ENCODE measurements at regions not wholly inside any gene's neighbourhood (a gene's known extent, or its start where the extent isn't known, plus 50 kb on each side); places are given as distances from the start of the nearest gene placed in this dataset.

DNA sequence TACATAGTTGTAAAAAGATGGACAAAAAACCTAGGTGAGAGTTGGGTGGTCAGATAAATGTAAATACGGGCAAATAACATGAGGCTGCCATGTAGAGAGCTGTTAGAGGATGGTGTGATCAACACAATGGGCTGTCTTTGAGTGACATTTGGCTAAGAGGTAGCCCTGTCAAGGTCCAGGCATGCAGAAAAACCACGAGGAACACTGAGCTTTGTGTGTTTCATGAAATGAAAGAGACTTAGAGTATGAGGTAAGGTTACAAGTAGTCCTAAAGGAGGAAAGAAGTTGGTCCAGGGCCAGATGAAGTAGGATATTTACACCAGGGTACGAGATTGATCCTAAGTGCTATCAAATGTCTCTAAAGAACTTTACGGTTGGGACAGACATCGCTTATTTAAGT lies 160.9 kb downstream of the RDH14 start:
- TF ChIP-seq, protein P1, sequence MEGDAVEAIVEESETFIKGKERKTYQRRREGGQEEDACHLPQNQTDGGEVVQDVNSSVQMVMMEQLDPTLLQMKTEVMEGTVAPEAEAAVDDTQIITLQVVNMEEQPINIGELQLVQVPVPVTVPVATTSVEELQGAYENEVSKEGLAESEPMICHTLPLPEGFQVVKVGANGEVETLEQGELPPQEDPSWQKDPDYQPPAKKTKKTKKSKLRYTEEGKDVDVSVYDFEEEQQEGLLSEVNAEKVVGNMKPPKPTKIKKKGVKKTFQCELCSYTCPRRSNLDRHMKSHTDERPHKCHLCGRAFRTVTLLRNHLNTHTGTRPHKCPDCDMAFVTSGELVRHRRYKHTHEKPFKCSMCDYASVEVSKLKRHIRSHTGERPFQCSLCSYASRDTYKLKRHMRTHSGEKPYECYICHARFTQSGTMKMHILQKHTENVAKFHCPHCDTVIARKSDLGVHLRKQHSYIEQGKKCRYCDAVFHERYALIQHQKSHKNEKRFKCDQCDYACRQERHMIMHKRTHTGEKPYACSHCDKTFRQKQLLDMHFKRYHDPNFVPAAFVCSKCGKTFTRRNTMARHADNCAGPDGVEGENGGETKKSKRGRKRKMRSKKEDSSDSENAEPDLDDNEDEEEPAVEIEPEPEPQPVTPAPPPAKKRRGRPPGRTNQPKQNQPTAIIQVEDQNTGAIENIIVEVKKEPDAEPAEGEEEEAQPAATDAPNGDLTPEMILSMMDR (IDR thresholded peaks at IDR 0.05 in 8 of 11, conservative IDR thresholded peaks at IDR 0.05 in 3 of 11), result no peak
- TF ChIP-seq POLR2AphosphoS5 (IDR thresholded peaks at IDR 0.05) (no peak), POLR2A (IDR thresholded peaks at IDR 0.05) (no peak)

All from spleen (tissue), 7 donors.